Liver (tissue), 3 donors: ENCODE measurements at regions not wholly inside any gene's neighbourhood (a gene's known extent, or its start where the extent isn't known, plus 50 kb on each side); places are given as distances from the start of the nearest gene placed in this dataset.

Experiments used
- FOXA2 ChIP-seq: IDR thresholded peaks from 2 replicates; pipeline ENCODE4 v1.6.1; 2016; ENCODE audit warnings: antibody characterized with exemption
- GABPA ChIP-seq, 2 donors: IDR thresholded peaks in 1 of 2; conservative IDR thresholded peaks in 1 of 2; 2 replicates each; pipeline ENCODE4 v1.6.1; 2016; ENCODE audit warnings: antibody characterized with exemption in 2 of 2, mild to moderate bottlenecking in 1 of 2, moderate library complexity in 1 of 2
- HNF4A ChIP-seq, 2 donors: conservative IDR thresholded peaks; 2 replicates each; pipeline ENCODE4 v1.6.1; 2016; ENCODE audit warnings: antibody characterized with exemption in 2 of 2, mild to moderate bottlenecking in 2 of 2
- RAD21 ChIP-seq, 2 donors: IDR thresholded peaks; 2 replicates each; pipeline ENCODE4 v1.6.1; 2016; ENCODE audit warnings: antibody characterized with exemption in 2 of 2, mild to moderate bottlenecking in 2 of 2
- REST ChIP-seq: IDR thresholded peaks from 2 replicates; pipeline ENCODE4 v1.6.1; 2016; ENCODE audit warnings: antibody characterized with exemption, mild to moderate bottlenecking
- SP1 ChIP-seq: IDR thresholded peaks from 2 replicates; pipeline ENCODE4 v1.6.1; 2018; ENCODE audit warnings: antibody characterized with exemption, mild to moderate bottlenecking
- TAF1 ChIP-seq: conservative IDR thresholded peaks from 2 replicates; pipeline ENCODE4 v1.6.1; 2016; ENCODE audit warnings: antibody characterized with exemption, mild to moderate bottlenecking
- TF ChIP-seq, protein P1 (sequence below): fragments of 150-350 bp; IDR thresholded peaks from 2 replicates; pipeline ENCODE4 v1.5.1; 2017; ENCODE audit warnings: improper control_type of control experiment, low read depth, low read length; ENCODE audit not compliant: missing input control
- TF ChIP-seq, protein P2 (sequence below): IDR thresholded peaks from 2 replicates; pipeline ENCODE4 v1.6.1; 2016; ENCODE audit warnings: antibody characterized with exemption
- TF ChIP-seq, protein P3 (sequence below): IDR thresholded peaks from 2 replicates; pipeline ENCODE4 v1.6.1; 2016; ENCODE audit warnings: antibody characterized with exemption
- donor health status: healthy.
- donor health status: healthy.

DNA sequence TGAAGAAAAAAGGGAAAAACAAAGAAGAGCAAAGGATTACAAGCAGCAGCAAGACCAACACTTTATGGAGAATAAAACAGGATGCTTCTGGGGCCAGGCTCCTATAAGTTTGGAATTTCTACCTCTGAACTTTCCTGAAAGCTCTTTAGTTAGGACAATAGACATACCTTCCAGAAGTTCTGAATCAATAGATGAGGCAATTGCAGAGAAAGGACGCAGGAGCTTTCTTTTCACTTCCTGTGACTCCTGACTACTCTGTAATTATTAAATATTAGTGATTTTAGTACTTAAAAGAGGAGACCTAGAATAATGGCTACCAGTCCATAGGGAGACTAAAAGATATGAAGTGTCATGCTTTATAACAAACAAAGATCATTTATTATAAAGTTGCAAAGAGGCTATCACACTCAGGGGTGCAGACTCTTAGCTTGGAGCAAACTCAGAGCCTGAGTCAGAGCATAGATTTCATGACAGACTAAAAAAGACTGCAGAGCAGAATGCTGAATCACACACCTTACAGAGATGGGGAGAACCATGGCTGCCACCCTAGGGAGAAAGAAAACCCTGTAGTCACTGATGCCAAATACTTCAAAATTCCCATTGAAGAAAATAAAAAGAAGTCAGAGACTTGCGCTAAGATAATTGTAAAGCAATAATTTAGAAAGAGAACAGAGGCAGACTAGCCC, 52.5 kb upstream of the FAM136A start:
- TF ChIP-seq, protein P1, sequence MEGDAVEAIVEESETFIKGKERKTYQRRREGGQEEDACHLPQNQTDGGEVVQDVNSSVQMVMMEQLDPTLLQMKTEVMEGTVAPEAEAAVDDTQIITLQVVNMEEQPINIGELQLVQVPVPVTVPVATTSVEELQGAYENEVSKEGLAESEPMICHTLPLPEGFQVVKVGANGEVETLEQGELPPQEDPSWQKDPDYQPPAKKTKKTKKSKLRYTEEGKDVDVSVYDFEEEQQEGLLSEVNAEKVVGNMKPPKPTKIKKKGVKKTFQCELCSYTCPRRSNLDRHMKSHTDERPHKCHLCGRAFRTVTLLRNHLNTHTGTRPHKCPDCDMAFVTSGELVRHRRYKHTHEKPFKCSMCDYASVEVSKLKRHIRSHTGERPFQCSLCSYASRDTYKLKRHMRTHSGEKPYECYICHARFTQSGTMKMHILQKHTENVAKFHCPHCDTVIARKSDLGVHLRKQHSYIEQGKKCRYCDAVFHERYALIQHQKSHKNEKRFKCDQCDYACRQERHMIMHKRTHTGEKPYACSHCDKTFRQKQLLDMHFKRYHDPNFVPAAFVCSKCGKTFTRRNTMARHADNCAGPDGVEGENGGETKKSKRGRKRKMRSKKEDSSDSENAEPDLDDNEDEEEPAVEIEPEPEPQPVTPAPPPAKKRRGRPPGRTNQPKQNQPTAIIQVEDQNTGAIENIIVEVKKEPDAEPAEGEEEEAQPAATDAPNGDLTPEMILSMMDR, result no peak
- TF ChIP-seq FOXA2, result no peak
- TF ChIP-seq HNF4A (conservative IDR thresholded peaks at IDR 0.05), result no peak
- no peak for TF ChIP-seq GABPA (IDR thresholded peaks at IDR 0.05 in 1 of 2, conservative IDR thresholded peaks at IDR 0.05 in 1 of 2)
- no peak for TF ChIP-seq RAD21 (IDR thresholded peaks at IDR 0.05)
- TF ChIP-seq, protein P2, sequence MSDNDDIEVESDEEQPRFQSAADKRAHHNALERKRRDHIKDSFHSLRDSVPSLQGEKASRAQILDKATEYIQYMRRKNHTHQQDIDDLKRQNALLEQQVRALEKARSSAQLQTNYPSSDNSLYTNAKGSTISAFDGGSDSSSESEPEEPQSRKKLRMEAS, result no peak
- TF ChIP-seq TAF1, result no peak
- no peak for TF ChIP-seq REST
- TF ChIP-seq, protein P3, sequence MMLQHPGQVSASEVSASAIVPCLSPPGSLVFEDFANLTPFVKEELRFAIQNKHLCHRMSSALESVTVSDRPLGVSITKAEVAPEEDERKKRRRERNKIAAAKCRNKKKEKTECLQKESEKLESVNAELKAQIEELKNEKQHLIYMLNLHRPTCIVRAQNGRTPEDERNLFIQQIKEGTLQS, result no peak
- TF ChIP-seq SP1, result no peak
